ENCODE measurements at regions not wholly inside any gene's neighbourhood (a gene's known extent, or its start where the extent isn't known, plus 50 kb on each side); places are given as distances from the start of the nearest gene placed in this dataset.
"Not testable (repeated sequence)": the region's sequence is repeated elsewhere in the genome, so short reads cannot be mapped to it uniquely, and the experiment has no call there.

DNA sequence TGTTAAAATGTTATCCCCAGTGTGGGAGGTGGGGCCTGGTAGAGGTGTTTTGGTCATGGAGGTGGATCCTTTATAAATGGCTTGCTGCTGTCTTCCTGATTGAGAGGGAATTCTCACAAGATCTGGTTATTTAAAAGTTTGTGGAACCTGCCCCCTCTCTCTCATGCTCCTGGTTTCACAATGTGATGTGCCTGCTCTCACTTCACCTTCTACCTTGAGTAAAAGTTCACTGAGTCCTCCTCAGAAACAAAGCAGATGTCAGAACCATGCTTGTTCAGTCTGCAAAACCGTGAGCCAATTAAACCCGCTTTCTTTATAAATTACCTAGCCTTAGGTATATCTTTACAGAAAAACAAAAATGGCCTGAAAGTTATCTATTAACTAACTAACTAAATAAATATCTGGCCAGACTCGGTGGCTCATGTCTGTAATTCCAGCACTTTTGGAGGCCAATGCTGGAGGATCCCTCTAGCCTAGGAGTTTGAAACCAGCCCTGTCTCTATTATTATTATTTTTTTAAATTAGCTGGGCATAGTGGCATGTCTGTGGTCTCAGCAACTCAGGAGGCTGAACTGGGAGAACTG lies 1067.4 kb downstream of the CDH9 start:
- DNase-seq, result no peak

DNA sequence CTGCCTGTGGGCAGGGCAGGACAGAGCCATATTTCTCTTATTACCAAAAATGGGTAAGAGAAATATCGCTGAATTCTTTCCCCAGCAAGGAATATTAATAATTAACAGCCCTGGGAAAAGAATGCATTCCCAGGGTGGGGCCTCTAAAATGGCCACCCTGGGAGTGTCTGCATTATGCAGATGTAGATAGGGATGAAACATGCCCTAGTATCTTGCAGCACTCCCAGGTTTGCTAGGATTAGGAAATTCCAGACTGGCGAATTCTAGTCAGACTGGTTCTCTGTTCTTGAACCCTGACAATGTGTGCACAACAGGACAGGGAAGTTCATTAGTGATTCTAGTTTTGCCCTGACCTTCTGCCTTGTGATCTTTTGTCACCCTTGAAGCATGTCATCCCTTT lies 1069.3 kb downstream of the CDH9 start:
- not testable (repeated sequence) for DNase-seq

- no peak for DNase-seq
Observed at GRCh38 chr5:25964009-25964372, 1074.4 kb downstream of the CDH9 start.

DNA sequence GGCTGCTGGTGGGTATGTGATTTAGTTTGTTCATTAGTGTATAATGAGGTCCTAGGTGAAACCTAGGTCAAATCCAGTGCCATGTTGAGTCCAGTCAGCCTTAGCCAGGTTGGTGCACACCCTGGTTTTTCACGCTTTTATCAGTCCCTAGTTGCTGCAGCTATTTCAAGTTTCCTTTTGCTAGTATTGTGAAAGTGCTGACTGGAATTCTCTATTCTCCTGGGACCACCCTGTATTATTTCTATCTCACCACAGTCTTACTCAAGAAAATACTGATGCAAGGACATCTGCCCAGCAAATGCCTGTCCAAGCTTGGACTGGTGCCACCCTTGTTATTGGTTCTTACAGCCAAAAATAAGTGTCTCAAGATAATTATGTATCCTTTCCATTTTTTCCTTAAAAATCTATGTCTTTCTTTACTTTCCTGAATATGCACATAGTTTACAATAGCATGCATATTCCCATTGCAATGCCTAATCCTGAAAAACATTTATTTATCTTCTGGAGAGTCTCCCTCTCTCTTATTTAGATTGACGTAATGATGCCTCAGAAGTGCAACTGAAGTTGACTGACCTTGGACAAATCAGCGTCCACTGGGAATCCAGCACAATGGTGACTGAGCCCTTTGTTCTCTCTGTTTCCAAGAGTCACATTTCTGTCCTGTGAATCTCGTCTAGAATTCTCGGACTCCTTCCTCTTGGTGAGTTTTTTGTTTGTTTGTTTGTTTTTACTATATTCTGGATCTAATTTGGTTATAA lies 1075.0 kb downstream of the CDH9 start:
- no peak for DNase-seq

DNA sequence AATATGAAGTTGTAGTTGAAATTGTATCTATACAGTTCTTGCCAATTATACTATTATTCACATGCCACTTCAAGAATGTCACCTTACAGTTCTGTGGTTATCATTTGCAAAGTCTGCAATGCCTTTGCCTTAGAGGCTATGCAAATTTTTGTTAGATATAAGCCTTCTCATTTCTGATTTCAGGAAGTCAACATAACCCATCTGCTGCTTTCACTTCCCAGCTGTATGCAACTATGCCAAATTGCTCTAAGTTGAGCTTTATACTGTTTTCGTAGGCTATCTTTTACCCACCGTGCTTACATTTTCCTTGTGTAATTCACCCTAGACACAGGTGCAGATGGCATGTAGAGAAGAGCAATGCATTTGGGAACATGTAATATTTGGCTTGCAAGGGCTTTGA lies 1083.0 kb downstream of the CDH9 start:
- DNase-seq, result no peak

DNA sequence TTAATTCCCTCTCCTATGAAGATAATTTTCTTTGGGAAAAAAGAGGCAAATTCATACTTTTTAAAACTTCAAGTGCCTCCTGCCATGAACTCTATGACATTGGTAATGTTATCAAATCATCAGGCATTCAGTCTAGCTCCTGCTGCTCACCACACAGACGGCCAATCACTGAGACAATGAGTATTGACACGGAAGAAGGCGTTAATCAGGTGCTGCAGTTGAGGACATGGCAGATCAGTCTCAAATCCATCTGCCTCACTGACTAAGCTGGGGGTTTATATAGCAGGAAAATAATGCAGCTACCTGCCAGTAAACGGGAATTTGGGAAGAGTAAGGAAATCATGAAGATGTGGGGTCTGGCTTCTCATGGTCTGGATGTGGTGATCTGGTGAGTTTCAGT lies 1087.7 kb downstream of the CDH9 start:
- DNase-seq, result no peak

GRCh38 chr5:25948278-25948677 lies 1090.1 kb downstream of the CDH9 start:
- DNase-seq, result no peak

GRCh38 chr5:25944786-25945185 lies 1093.6 kb downstream of the CDH9 start:
- no peak for DNase-seq

GRCh38 chr5:25909163-25909562 lies 1129.2 kb downstream of the CDH9 start:
- DNase-seq, result no peak

- DNase-seq, result no peak
Observed at GRCh38 chr5:25905646-25906045, 1132.7 kb downstream of the CDH9 start.

DNA sequence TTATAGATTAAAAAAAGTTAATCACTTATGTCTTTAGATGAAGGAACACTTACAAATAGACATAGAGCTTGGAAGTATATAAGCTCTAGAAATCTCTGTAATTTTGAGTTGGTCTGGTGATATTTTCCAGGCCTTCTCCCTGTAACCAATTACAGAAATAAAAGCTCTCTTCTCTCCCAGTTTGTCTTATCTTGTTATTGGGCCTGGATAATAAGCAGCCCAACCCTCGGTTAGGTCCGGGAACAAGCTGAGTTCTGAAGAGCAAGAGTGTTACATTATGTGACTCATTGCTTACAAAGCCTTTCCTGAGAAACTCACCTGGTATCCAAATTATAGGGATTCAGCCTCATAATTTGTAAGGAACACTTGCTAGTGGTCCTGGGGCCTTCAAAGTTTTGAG lies 1146.2 kb downstream of the CDH9 start:
- DNase-seq, result no peak

GRCh38 chr5:25891691-25892090 lies 1146.7 kb downstream of the CDH9 start:
- no peak for DNase-seq

DNA sequence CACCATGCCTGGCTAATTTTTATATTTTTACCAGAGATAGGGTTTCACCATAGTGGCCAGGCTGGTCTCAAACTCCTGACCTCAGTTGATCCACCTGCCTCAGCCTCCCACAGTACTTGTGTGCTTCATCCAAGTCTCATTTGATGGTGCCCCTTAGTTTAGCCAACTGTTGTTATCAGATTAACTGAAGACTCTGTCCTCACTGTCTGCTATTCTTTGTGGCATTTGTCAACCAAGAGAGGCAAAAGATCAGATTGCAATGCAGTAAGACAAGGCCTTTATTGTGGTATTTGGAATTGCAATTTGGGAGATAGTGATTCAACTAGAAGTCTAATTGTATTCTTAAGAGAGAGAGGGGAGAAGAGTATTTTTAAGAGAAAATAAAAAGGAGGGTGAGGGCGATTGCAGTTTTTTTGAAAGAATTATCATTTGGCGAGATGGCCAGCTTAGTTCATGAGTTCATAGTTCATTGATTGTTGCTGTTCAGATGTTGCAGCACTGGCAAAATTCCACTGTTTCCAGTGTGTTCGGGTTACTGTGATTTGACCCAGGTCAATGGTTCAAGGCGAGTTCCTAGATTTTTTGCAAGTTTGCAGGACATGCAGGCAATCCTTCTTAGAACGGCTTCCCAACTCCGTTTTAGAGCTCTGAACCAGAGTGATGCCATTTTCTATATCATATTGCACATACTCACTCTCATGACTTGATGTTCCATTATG lies 1156.9 kb downstream of the CDH9 start:
- no peak for DNase-seq

DNA sequence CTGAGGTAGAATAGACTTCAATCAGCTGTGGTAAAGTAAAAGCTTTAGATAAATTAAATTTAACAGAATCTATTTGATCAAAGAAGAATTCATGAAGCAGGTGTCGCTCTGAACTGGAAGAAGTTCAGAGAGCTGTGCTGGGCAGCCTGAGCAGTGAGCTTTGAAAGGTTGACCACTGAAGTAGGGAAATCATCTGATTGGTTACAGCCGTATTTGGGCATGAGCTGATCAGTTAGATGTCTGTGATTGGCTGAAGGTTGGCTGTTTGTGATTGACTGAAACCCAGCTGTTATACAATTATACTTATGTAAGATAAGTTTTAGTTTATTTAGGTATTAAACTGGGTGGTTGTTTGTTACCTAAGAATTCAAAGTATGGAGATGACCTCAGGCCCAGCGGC lies 1174.6 kb downstream of the CDH9 start:
- DNase-seq, result no peak

DNA sequence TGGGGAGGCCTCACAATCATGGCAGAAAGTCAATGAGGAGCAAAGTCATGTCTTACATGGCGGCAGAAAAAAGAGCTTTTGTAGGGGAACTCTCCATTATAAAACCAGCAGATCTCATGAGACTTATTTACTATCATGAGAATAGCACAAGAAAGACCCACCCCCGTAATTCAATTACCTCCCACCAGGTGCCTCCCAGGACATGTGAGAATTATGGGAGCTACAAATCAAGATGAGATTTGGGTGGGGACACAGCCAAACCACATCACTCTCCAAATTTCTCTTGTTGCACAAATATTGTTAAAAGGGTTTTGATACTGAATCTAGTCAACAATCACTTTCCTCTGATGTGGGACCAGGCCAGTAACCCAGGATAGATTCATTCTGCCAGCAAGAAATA lies 1176.1 kb downstream of the CDH9 start:
- DNase-seq, result no peak

GRCh38 chr5:25858019-25858418 lies 1180.4 kb downstream of the CDH9 start:
- no peak for DNase-seq

DNA sequence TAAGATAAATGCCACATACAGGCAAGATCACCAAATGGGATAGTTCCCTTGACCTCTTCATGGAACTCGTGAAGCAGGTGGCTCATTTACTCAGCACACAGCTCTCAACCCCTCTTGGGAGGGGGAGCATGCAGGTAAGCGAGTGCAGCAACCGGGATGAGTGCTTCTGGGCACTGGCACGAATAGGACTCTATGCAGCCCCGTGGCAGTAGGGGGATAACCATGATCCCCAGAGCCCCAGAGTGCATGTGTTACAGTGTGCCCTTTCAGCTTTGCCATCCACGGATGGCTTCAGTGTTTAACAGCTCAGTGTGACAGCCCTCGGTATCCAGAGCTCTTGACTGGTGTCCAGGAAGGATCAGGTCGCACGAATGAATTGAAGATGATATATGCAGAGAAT lies 1187.1 kb downstream of the CDH9 start:
- no peak for DNase-seq

DNA sequence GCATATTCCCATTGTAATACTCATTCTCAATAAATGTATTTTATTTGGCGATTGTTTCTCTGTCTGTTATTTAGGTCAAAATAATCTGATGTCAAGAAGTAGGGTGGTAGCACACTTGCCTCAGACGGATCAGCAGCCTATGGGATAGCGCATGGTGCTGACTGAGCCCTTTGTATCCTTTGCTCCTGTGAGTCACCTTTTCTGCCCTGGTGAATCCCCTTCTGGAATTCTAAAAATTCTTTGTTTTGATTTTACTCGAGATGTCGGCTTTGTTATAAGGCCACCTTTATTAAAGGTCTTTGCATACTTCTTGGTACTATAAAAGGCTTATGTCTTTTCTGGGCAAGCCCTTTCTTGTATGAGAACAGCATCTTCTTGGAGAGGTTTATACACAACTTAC lies 1187.8 kb downstream of the CDH9 start:
- DNase-seq, result no peak

GRCh38 chr5:25849270-25849669 lies 1189.1 kb downstream of the CDH9 start:
- DNase-seq, result no peak

DNA sequence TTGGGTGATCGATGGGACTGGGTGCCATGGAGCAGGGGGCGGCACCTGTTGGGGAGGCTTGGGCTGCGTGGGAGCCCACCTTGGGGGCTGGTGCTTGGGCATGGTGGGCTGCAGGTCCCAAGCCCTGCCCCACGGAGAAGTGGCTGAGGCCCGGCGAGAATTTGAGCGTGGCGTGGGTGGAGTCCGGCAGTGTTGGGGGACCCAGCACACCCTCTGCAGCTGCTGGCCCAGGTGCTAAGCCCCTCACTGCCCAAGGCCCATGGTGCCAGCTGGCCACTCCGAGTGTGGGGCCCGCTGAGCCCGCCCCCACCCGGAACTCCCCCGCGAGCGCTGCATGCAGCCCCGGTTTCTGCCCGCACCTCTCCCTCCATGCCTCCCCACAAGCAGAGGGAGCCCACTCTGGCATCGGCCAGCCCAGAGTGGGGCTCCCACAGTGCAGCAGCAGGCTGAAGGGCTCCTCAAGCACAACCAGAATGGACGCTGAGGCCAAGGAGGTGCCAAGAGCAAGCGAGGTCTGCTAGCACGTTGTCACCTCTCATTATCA lies 1178.6 kb upstream of the CDH10 start:
- no peak for DNase-seq
